Stimulated activated CD4-positive, alpha-beta T cell treated with anti-CD3 and anti-CD28 coated beads, Interleukin-4, amount 100 ng/mL, for 1 hour (primary cell): ENCODE measurements at regions not wholly inside any gene's neighbourhood (a gene's known extent, or its start where the extent isn't known, plus 50 kb on each side); places are given as distances from the start of the nearest gene placed in this dataset.

ENCODE experiments used
- DNase-seq: peaks from one replicate; pipeline ENCODE4 v3.0.0-alpha.2; 2020

DNA sequence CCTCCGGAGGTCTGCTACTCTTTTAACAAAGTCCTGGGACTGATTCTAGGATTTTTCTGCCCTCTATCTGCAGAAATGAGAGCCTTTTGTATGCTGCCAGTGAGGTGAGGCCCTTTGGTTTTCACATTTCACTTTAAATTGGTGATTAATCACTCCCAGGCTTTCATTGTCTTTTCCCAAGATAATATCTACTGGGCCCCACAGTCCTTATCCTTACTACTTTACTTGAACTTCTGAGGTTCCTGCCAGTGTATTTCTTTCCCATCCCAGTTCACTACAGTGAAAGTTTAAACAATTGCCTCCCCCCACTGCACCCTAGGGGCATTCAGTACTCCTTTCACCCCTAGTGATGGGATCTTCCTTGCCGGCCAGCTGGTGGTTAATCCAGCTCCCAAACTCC, 127.4 kb upstream of the INHBA start:
- DNase-seq = no peak

DNA sequence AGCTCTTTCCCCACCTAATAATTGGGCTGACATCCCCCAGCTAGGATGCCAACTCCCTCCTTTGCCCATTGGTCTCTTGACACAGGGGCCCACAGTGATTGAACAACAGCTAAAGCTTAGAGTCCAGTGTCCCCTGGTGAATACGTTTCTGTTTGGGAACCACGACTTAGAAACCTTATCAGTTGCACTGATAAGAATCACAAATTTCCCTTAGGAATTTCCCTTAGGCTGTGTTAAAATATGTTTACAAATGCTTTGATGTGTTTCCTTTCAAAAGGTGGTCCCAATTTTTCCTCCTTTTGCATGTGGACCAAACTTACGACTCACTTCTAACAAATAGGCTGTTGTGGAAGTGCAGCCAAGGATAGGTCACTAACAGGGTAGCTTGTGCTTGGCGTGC, 126.0 kb upstream of the INHBA start:
- no peak for DNase-seq

DNA sequence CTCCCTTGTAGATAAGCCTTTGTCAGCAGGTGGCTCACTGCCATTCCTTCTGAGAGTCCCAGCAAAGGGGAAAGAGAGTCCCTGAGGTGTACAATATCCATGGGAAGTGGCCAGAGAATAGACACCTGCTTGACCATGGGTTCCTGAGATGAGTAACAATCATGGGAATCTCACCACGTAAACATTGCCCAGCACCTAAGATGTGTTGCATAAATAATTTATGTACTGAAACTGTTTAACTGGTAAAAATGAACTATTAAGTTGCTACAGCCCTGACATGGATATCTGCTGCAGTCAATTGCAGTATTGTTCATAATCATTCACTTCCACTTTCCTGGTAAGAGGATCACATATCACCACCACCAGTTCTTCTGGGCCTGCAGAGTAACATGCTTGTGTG, 123.8 kb upstream of the INHBA start:
- no peak for DNase-seq

DNA sequence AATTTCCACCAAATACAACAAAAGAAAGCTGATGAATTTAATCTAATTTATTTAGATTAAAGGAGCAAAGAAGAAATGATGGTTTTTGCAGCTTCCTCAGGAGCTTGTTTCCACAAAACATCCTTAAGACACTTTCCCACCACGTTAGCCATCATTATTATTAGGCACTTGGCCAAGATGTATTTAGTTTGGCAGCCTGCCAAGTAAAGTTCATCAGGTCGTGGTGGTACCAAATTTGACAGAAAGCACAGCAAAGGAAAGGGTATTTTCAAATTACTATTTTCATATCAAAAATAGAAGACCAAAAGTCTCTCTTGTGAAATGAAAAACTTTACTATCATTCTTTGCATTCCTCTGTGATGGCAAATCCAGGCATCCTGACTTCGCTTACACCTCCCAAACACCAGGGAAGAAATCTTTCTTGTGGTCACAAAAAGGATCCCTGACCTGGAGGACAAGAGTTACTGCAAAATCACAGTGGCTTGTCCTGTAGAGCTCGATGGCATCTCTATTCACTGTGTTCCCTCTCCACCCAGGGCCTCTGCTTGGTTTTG, 123.1 kb upstream of the INHBA start:
- no peak for DNase-seq

- no peak for DNase-seq
Observed at GRCh38 chr7:41824284-41824683, 121.4 kb upstream of the INHBA start.

DNA sequence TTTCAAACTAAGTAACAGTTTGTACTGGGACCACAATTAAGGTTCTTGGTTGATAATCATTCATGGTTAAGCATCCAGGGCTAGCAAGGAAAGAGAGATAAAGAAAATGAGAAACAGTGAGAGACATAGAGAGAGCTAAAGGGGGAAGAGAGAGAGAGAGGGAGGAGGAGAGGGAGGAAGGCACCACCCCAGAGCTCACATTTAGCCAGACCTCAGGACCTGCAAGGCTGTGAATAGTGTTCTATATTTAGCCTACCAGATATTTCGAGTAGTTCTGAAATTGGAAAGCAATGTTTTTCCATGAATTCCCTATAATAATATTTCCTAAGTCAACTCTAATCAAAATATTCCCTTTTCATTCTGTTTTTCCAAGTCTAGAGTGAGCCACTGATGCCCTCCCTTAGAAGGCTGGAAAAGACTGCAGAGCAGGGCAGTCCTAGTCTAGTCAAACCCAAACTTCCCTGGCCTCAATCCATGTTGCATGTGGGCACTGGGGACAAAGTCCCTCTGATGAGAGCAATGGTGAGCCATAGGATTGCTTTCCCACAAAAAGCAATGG, 119.4 kb upstream of the INHBA start:
- DNase-seq = no peak

DNA sequence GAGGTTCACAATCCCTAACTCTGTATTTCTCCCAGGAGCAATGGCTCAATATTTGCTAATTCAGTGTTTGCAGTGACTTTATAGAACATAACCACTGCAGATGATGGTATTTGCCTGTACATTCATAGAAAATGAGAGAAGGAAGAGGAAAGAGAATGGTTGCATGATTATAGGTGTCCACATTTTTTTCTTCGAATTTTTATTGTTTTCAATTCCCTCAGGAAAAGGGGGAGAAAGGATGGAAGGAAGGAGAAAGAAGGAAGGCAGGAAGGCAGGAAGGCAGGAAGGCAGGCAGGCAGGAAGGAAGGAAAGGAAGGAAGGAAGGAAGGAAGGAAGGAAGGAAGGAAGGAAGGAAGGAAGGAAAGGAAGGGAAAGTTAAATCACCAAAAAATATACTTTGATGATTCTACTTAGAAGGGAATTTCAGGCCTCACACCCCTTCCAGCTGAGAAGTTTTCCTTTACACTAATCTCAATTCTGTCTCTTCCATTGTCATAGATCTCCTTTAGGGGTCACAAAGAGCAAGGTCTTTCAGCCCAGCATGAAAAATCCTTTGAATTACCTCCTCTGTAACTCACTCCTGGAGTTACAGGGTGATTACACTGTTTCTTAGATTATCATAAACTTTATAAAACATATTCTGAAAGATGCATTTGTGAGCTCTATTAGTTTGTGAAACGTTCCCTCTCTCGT, 118.8 kb upstream of the INHBA start:
- no peak for DNase-seq

DNA sequence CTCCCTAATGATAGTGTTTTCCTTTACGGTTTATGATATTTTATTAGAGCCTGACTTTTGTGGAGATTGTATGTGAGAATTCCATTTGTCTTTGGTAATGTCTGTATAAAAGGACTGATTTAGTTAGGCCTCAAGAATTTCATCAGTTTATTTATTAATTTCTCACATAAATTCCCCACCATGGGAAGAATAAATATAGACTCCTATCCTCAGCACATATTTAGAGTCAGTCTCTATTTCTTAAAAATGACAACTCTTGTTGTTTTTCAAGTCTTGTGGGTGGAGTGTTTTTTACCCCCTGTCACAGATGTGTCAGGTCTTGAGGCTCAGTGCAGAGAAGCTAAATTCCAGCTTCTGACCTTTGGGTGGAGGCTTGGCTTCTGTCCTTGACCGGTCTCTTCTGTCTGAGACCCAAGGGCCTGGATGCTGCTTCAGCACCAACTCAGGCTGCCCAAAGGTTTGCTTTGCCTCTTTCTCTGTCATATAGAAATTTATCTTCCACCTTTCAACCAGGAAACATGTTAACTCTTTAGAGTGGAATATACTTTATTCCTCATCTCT, 117.3 kb upstream of the INHBA start:
- no peak for DNase-seq

DNA sequence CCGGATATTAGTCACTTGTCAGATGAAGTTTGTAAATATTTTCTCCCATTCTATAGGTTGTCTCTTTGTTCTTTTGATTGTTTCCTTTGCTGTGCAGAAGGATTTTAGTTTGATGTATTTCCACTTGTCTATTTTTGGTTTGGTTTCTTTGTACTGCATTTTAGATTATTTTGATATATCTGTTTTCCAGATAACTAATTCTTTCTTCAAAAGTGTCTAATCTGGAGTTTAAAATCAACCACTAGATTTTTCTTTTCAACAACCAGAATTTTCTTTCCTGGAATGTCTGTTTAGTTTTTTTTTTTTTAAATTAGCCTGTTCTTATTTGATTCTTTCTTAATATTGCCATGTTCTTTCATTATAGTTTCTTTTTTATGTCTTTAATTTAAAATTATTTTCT, 116.8 kb upstream of the INHBA start:
- DNase-seq = no peak

DNA sequence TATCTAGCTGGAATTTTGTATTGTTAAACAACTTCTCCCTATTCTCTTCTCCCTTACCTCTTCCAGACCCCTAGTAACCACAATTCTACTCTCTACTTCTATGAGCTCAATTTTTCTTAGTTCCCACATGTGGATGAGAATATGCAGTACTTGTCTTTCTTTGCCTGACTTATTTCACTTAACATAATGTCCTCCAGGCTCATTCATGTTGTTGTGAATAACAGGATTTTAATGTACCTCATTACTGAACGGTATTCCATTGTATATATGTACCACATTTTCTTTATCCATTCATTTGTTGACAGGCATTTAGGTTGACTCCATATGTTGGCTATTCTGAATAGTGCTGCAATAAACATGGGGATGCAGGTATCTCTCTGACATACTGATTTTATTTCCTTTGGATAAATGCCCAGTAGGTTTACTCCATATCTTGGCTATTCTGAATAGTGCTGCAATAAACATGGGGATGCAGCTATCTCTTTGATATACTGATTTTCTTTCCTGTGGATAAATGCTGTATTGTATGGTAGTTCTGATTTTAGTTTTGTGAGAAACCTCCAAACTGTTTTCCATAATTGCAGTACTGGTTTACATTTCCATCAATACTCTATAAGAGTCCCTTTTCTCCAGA, 116.0 kb upstream of the INHBA start:
- DNase-seq = no peak

GRCh38 chr7:41817386-41817785, 114.5 kb upstream of the INHBA start:
- DNase-seq = no peak

DNA sequence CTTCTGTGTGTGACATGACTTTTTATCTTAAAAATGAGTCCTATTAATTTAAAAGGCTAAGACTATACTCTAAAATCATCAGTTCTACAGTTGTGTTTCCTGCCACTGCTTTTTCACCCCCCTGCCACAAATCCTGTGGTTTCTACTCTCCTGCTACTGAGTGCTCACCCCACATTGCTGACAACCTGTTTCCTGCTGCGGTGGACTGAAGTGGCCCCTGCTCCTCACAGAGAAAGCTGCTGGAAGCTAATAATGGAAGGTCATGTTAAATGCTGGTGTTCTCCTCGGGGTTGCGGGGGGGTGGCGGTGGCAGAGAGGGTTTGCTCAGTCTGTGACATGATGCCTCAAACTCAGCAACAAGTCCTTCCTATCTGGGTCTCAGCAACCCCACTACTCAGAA, 113.2 kb upstream of the INHBA start:
- no peak for DNase-seq

GRCh38 chr7:41814888-41815287, 112.0 kb upstream of the INHBA start:
- DNase-seq = no peak

DNA sequence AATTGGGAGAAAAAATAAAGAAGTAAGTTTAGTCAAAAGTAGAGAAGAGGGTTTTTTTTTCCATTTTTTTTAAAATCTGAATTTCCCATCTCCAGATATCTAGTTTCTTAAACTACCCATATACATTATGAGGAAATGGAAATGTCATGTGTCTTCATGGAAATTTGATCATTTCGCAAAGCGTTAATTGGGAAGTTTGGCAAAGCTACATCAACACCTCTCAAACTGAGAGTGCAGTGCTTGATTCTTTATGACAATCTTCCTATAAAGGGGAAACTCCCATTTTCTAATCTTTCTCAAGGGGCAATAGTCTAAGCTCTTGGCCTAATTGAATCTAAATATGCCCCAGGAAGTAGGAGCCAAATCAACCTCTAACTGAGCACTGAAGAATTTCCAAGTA, 110.4 kb upstream of the INHBA start:
- DNase-seq = no peak

DNA sequence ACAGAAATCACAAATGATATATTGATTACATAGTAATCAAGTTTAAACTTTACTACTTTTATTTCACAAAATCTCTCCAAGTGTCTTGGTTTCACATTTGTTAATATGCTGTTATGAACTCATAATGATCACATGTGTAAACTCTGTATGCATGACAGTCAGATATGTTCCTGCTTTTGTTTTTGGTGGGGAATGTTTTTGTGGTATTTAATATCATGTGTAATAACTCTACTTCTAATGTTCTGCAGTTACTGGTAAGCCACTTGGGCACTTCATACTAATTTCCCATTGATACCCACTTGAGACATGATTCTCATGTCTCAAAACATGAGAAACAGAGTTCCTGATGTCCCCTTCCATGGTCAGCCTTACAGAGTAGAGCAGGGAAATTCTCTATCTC, 109.1 kb upstream of the INHBA start:
- DNase-seq = no peak

DNA sequence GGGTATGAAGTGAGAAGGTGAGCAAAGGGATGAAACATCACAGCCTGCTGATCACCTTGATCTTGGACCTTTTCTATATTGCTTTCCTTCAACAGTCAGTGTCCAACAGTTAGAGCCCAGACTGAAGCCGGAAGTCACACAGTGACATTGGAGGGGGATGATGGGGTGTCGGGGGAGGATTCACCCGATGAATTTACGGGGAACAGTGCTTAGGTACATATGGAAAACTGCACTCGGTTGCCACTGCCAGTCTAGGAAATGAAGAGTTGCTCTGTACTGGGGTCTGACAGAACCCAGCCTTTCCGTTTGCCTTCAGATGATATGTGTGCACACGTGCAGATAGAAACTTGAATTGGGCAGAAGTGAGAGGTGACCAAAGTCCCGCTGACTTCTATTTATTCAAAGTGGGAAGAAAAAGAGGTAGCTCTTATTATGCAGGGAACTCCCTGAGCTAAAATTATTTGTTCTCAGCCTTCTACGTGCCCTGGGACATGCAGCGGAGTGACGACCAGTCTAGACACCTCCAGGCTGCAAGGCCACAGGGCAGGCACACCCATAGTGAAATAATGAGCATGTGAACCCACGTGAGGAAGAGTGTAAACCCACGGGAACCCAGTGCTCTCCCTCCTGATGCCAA, 107.2 kb upstream of the INHBA start:
- DNase-seq = no peak

- DNase-seq = no peak
Observed at GRCh38 chr7:41809529-41809939, 106.6 kb upstream of the INHBA start.

DNA sequence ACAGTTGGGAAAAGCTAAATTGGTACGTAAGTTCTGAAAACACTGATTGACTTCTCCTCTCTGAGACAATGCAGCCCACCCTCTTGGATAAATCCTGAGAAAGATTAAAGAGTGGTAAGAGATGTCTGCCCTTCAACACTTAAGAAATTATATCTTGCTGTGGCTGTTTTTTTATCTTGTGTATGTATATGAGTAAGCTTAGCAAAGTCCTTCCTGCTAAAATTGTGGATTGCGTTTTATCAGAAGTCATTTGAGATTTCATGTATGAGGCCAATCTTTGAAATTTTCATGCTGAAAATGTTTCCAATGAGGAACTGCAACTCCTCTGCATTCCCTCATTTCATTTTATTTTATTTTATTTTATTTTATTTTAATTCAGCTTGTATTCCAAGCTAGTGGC, 106.2 kb upstream of the INHBA start:
- DNase-seq = no peak

GRCh38 chr7:41808541-41808940, 105.7 kb upstream of the INHBA start:
- DNase-seq = no peak

- no peak for DNase-seq
Observed at GRCh38 chr7:41803569-41803968, 100.7 kb upstream of the INHBA start.

GRCh38 chr7:41796331-41796730, 93.4 kb upstream of the INHBA start:
- no peak for DNase-seq

DNA sequence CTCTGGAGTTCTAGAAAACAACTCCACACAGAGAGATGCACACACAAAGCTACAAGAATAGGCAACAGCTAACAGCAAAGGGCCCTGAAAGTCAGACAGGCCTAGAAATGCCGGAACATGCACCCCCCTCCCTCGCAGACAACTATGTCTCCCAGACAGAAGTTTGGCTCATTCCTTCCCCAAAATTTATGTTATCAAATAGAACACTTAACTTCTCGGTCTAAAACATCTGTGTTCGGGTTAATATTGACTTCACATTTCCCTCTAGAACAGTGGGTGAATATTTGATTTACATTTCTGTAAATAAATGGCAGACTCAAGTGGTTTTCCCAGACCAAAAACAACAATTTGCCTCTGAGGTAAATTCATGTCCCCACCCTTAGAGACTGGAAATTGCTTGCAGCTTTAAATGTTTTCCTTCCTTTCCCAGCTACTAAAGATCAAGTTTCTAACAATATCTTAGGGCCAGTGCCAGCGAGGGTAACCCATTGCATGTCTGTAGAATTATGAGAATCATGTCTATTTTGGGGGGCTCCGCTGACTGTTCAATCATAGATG, 92.5 kb upstream of the INHBA start:
- no peak for DNase-seq

- DNase-seq = no peak
Observed at GRCh38 chr7:41793556-41793955, 90.7 kb upstream of the INHBA start.
